Cardiac fibroblast (primary cell): ENCODE measurements at regions not wholly inside any gene's neighbourhood (a gene's known extent, or its start where the extent isn't known, plus 50 kb on each side); places are given as distances from the start of the nearest gene placed in this dataset.

ENCODE experiments used
- DNase-seq, 2 donors: peaks; one replicate each; pipeline versions ENCODE4 v3.0.0 to v3.0.0-alpha.2; 2010; ENCODE audit warnings: low read depth in 2 of 2
- H3K4me3 ChIP-seq, 2 donors: replicated peaks in 1 of 2; 1 replicate in 1 of 2; 2 replicates in 1 of 2; pipeline ENCODE4 v1.5.1; 2011; ENCODE audit warnings: low read depth in 2 of 2, low read length in 2 of 2, mild to moderate bottlenecking in 2 of 2, moderate library complexity in 1 of 2
- TF ChIP-seq, protein P1 (sequence below): IDR thresholded peaks from one replicate; pipeline ENCODE4 v1.5.1; 2011; ENCODE audit warnings: low read depth, mild to moderate bottlenecking, low read length, inconsistent platforms

DNA sequence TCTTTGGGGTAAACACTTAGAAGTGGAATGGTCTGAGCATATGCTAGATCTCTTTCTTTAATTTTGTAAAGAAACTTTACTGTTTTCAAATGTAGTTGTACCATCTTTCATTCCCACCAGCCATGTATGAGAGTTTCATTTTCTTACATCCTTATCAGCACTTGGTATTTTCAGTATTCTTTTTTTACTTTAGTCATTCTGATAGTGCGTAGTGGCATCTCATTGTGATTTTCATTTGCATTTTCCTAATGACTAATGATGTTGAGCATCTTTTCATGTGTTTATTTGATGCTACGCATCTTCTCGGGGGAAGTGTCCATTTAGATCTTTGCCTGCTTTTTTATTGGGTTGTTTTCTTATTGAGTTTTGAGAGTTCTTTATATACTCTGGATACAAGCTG lies 71.3 kb upstream of the PRPS1 start:
- no peak overlapping the region for H3K4me3 ChIP-seq
- TF ChIP-seq, protein P1, sequence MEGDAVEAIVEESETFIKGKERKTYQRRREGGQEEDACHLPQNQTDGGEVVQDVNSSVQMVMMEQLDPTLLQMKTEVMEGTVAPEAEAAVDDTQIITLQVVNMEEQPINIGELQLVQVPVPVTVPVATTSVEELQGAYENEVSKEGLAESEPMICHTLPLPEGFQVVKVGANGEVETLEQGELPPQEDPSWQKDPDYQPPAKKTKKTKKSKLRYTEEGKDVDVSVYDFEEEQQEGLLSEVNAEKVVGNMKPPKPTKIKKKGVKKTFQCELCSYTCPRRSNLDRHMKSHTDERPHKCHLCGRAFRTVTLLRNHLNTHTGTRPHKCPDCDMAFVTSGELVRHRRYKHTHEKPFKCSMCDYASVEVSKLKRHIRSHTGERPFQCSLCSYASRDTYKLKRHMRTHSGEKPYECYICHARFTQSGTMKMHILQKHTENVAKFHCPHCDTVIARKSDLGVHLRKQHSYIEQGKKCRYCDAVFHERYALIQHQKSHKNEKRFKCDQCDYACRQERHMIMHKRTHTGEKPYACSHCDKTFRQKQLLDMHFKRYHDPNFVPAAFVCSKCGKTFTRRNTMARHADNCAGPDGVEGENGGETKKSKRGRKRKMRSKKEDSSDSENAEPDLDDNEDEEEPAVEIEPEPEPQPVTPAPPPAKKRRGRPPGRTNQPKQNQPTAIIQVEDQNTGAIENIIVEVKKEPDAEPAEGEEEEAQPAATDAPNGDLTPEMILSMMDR = no peak
- DNase-seq = no peak

GRCh38 chrX:107559506-107559905 lies 68.8 kb upstream of the PRPS1 start:
- TF ChIP-seq, protein P1 = no peak
- DNase-seq = peak in 1 of 2 donors; percentile 2
- H3K4me3 ChIP-seq = no peak overlapping the region

DNA sequence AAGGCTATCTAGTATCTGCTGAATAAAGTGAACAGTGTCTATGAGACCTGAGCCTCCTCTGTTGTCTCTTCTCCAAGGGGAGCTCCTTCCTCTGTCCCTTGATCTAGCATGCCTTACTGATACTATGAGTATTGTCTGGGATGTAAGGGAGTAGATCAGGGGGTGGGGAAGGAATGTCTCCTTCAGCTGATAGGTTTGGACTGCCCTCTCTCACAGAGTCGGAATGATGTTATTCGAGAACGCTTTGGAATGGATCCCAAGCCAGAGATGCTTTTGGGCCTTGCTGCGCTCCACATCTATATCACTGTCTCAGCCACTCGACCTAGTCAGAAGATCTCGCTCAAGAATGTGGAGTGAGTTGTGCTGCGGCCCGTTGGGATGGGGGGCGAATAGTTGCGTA lies 68.3 kb upstream of the PRPS1 start:
- TF ChIP-seq, protein P1 = no peak
- H3K4me3 ChIP-seq = no peak overlapping the region
- no peak for DNase-seq

GRCh38 chrX:107560980-107561379 lies 67.3 kb upstream of the PRPS1 start:
- peak in 1 of 2 donors; percentile 5 for DNase-seq
- H3K4me3 ChIP-seq = no peak overlapping the region
- TF ChIP-seq, protein P1 = no peak

GRCh38 chrX:107561468-107562215 lies 66.7 kb upstream of the PRPS1 start:
- TF ChIP-seq, protein P1 = no peak
- DNase-seq = peak in 1 of 2 donors; percentile 19
- no peak overlapping the region for H3K4me3 ChIP-seq

- peak; percentile 62 to 72 for DNase-seq
- TF ChIP-seq, protein P1 = no peak
- H3K4me3 ChIP-seq = no peak overlapping the region
Observed at GRCh38 chrX:107562482-107562881, 65.8 kb upstream of the PRPS1 start.

DNA sequence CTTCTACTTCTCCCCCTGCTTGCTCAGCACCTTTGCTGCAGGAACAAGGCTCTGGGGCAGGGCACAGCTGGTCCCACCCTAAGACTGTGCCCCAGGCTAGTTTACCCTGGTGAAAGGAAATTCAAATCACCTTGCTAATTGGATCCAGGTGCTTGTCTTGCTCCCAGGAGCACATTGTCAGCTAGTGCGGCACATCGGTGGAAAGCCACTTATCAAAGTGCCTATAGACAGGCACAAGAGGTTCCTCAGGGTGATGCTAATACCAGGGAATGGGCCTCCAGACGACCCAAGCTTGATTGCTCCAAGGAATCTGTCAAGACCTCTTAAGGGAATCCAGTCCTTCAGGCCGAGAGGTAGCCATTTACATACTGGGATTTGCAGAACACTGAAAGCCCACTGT lies 64.5 kb upstream of the PRPS1 start:
- no peak for DNase-seq
- TF ChIP-seq, protein P1 = no peak
- no peak overlapping the region for H3K4me3 ChIP-seq
